A673 (cell line): ENCODE measurements at regions not wholly inside any gene's neighbourhood (a gene's known extent, or its start where the extent isn't known, plus 50 kb on each side); places are given as distances from the start of the nearest gene placed in this dataset.

ENCODE experiments used
- BruUV-seq: library from RNA; stranded (reverse); fragments of 400-500 nt; replicated peaks from 2 replicates; lab custom pipeline; 2021; lab: Mats Ljungman, UMichigan
- CTCF ChIA-PET: fragments of 300-600 bp; sonication (Branson Sonifier 250); formaldehyde crosslinking; loops from one replicate; lab custom pipeline; 2022; ENCODE audit warnings: antibody characterized with exemption; lab: Charles Lee
- POLR2A ChIA-PET: fragments of 300-600 bp; sonication (Branson Sonifier 250); formaldehyde crosslinking; loops from one replicate; lab custom pipeline; 2022; ENCODE audit warnings: antibody characterized with exemption; ENCODE audit not compliant: low non-redundant PET; lab: Charles Lee
- DNase-seq: peaks from one replicate; pipeline ENCODE4 v3.0.0-alpha.2; 2015; ENCODE audit warnings: low spot score
- H3K27ac ChIP-seq: fragments of 200-600 bp; sonication (generic); 2 replicates; pipeline ENCODE4 v1.5.1; 2016; ENCODE audit warnings: mixed run types, low read depth, mild to moderate bottlenecking, mixed read lengths, antibody characterized with exemption, low read length; ENCODE audit not compliant: poor library complexity, severe bottlenecking
- H3K27me3 ChIP-seq: fragments of 200-600 bp; sonication (generic); replicated peaks from 2 replicates; pipeline ENCODE4 v1.6.1; 2017; ENCODE audit warnings: mixed run types, low read depth, mild to moderate bottlenecking, mixed read lengths, antibody characterized with exemption, low read length; ENCODE audit not compliant: insufficient read depth, poor library complexity
- H3K36me3 ChIP-seq: fragments of 200-600 bp; sonication (generic); 2 replicates; pipeline ENCODE4 v1.6.1; 2016; ENCODE audit warnings: mixed run types, mild to moderate bottlenecking, mixed read lengths, antibody characterized with exemption, low read length; ENCODE audit not compliant: insufficient read depth, poor library complexity, severe bottlenecking
- H3K4me1 ChIP-seq: fragments of 200-600 bp; sonication (generic); 2 replicates; pipeline ENCODE4 v1.6.1; 2017; ENCODE audit warnings: mixed run types, mild to moderate bottlenecking, mixed read lengths, antibody characterized with exemption, low read length; ENCODE audit not compliant: insufficient read depth, poor library complexity, severe bottlenecking
- H3K4me3 ChIP-seq: fragments of 200-600 bp; sonication (generic); 2 replicates; pipeline ENCODE4 v1.5.1; 2016; ENCODE audit warnings: low read depth, mixed run types, mild to moderate bottlenecking, mixed read lengths, low read length; ENCODE audit not compliant: poor library complexity, severe bottlenecking
- H3K9me3 ChIP-seq: fragments of 200-600 bp; sonication (generic); 2 replicates; pipeline ENCODE4 v1.6.1; 2016; ENCODE audit warnings: mixed run types, low read depth, mild to moderate bottlenecking, mixed read lengths, antibody characterized with exemption, low read length; ENCODE audit not compliant: poor library complexity, severe bottlenecking
- EZH2 ChIP-seq: fragments of 200-600 bp; sonication (generic); IDR thresholded peaks from 2 replicates; pipeline ENCODE4 v1.6.1; 2017; ENCODE audit warnings: borderline replicate concordance, low read depth, mild to moderate bottlenecking, mixed read lengths, antibody characterized with exemption, low read length; ENCODE audit not compliant: poor library complexity, severe bottlenecking
- intact Hi-C: fragments of 100-400 bp; cut with micrococcal nuclease; formaldehyde crosslinking; loops from one replicate; pipeline ENCODE4 v1.10.0; 2022; ENCODE audit not compliant: unreplicated experiment
- TF ChIP-seq, protein P1 (sequence below): fragments of 300-800, 200-600 bp; sonication (generic); conservative IDR thresholded peaks from 2 replicates; pipeline ENCODE4 v1.5.1; 2017; ENCODE audit warnings: low read depth, mild to moderate bottlenecking, antibody characterized with exemption, low read length, moderate library complexity, mixed read lengths

DNA sequence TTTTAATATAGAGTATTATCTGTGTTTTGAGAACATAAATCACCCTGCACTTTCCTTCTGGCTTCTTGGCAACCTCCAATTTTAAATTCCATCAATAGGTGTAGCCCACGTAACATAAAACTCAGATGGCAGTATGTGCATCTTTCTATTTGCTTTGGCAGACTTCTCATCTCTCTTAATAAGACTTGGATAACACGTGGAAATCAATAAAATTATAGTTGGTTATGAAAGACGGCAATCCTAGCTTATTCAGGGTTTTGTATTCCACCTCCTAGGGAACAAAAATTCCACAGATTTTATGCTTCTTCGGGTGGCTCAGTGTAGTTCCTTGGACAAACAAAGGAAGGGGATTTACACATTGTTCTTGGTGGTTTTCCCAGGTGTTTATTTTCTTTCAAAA, 299.3 kb downstream of the RND3 start:
- no peak for TF ChIP-seq EZH2
- TF ChIP-seq, protein P1, sequence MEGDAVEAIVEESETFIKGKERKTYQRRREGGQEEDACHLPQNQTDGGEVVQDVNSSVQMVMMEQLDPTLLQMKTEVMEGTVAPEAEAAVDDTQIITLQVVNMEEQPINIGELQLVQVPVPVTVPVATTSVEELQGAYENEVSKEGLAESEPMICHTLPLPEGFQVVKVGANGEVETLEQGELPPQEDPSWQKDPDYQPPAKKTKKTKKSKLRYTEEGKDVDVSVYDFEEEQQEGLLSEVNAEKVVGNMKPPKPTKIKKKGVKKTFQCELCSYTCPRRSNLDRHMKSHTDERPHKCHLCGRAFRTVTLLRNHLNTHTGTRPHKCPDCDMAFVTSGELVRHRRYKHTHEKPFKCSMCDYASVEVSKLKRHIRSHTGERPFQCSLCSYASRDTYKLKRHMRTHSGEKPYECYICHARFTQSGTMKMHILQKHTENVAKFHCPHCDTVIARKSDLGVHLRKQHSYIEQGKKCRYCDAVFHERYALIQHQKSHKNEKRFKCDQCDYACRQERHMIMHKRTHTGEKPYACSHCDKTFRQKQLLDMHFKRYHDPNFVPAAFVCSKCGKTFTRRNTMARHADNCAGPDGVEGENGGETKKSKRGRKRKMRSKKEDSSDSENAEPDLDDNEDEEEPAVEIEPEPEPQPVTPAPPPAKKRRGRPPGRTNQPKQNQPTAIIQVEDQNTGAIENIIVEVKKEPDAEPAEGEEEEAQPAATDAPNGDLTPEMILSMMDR: no peak
- Histone ChIP-seq H3K4me3 (no peak overlapping the region), H3K4me1 (no peaks in the 10 kb centered on the region), H3K9me3 (no peaks in the 10 kb centered on the region), H3K36me3 (no peaks in the 10 kb centered on the region), H3K27me3 (no peaks in the 10 kb centered on the region), H3K27ac (no peak overlapping the region)
- intact Hi-C loops: loop anchor here (5.0 kb wide), 1 partner anchor 299 kb away; the partner anchor contains the start of gene RND3
- ChIA-PET POLR2A (no interaction called here), CTCF (no interaction called here)
- no peak for DNase-seq
- no TSS peak for BruUV-seq

DNA sequence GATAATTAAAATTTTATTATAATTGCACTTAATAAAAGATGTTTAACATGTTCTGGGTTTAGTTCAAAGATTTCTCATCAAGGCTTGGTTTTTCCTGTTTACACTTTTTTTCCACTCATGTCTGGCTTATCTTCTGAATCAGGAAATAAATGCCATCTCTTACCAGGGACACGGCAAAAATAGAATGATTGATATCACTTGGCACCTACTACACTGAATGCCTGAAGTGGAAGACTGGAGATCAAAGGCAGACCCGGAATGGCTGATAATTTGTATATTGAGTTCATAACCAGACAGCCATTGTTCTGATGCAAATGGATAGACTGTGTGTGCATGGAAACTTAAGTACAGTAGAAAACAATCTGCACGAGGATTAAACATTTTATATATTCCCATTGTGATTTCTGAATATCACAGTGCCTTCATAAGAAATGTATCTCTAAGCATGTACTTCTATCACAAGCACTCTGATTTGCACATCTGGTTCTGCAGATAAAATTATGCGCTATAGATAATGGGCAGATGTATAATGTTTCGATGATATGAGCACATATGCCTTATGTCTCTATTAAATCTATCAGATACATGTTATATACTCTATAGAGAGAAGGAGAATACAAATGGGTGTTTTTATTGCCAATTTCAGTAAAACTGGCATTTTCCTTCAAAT, 304.8 kb downstream of the RND3 start:
- POLR2A ChIA-PET: no interaction called here
- no peak for DNase-seq
- intact Hi-C loops: no loop called here
- Histone ChIP-seq H3K9me3 (no peaks in the 10 kb centered on the region), H3K4me3 (no peak overlapping the region), H3K27ac (no peak overlapping the region), H3K27me3 (no peaks in the 10 kb centered on the region), H3K36me3 (no peaks in the 10 kb centered on the region), H3K4me1 (no peaks in the 10 kb centered on the region)
- TF ChIP-seq EZH2: no peak
- TF ChIP-seq, protein P1: no peak
- CTCF ChIA-PET: no interaction called here
- no TSS peak for BruUV-seq

DNA sequence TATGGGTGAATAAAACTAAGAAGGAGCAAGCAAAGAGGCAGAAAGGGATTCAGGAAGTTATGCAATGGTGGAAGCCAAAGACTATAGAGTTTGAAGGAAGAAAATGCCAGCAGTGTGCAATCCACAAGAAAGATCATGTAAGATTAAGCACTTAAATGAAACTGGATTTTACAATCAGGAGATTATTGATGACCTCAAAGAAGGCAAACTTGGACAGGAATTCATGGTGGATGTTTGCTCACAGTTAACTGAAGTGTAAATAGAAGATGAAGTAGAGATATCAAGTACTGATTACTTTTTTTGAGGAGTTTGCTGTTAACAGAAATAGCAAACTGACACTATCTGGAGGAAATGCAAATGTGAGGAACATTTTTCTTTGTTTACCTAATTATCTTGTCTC, 308.9 kb downstream of the RND3 start:
- no peak for DNase-seq
- ChIA-PET POLR2A (interaction anchor here (0.6 kb wide), 1 partner anchor 288 kb away, joined by 3 read pairs; no protein-coding TSS in a partner anchor), CTCF (no interaction called here)
- Histone ChIP-seq H3K27me3 (no peaks in the 10 kb centered on the region), H3K9me3 (no peaks in the 10 kb centered on the region), H3K27ac (no peak overlapping the region), H3K4me3 (no peak overlapping the region), H3K4me1 (no peaks in the 10 kb centered on the region), H3K36me3 (no peaks in the 10 kb centered on the region)
- no TSS peak for BruUV-seq
- intact Hi-C loops: no loop called here
- TF ChIP-seq, protein P1: no peak
- TF ChIP-seq EZH2: no peak
